ENCODE measurements at regions not wholly inside any gene's neighbourhood (a gene's known extent, or its start where the extent isn't known, plus 50 kb on each side); places are given as distances from the start of the nearest gene placed in this dataset.
"Not testable (repeated sequence)": the region's sequence is repeated elsewhere in the genome, so short reads cannot be mapped to it uniquely, and the experiment has no call there.

DNA sequence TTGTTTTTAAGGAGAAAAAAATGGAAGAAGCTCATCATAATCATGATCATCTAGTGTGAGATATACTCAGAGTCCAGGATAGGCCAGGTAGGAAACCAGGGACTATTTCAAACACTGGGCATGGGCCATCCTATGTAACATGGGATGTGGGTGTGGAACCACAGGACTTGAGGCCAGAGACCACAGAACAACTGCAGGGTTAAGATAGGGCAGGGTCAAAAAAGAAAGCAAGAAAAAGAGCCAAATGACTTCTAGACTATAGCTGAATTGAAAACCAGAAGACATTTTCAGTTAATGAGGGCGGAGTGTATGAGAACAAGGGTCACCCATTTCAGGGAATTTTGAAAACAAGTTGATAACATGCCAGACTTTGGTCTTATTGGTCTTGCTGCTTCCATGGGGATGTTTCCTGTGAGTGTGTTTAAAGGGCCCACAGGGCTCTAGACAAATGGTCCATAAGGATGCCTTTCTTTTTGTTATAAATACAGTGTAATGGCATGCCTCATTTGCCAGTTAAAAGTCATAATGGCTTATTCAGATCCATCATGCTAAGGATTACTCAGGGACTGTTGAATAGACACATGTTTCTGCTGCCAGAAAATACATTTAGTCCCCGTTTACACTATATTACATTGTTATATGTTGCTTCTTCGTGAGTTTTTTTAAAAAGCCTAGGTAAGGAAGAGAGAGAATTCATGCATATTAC, 182.0 kb upstream of the C21orf91 start:
- TF ChIP-seq, protein P1, sequence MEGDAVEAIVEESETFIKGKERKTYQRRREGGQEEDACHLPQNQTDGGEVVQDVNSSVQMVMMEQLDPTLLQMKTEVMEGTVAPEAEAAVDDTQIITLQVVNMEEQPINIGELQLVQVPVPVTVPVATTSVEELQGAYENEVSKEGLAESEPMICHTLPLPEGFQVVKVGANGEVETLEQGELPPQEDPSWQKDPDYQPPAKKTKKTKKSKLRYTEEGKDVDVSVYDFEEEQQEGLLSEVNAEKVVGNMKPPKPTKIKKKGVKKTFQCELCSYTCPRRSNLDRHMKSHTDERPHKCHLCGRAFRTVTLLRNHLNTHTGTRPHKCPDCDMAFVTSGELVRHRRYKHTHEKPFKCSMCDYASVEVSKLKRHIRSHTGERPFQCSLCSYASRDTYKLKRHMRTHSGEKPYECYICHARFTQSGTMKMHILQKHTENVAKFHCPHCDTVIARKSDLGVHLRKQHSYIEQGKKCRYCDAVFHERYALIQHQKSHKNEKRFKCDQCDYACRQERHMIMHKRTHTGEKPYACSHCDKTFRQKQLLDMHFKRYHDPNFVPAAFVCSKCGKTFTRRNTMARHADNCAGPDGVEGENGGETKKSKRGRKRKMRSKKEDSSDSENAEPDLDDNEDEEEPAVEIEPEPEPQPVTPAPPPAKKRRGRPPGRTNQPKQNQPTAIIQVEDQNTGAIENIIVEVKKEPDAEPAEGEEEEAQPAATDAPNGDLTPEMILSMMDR (IDR thresholded peaks at IDR 0.05), result no peak
- TF ChIP-seq EP300 (IDR thresholded peaks at IDR 0.05) (no peak), POLR2A (IDR thresholded peaks at IDR 0.05) (no peak), POLR2AphosphoS5 (IDR thresholded peaks at IDR 0.05) (no peak)
- Histone ChIP-seq H3K36me3 (no peaks in the 10 kb centered on the region), H3K9me3 (no peaks in the 10 kb centered on the region), H3K27ac (no peak overlapping the region), H3K27me3 (no peaks in the 10 kb centered on the region), H3K4me1 (no peaks in the 10 kb centered on the region), H3K4me3 (no peak overlapping the region)
- 48 to 70% methylated on average over 3 of the region's 3 CpGs for WGBS, 2 donors (ENCODE audit: low coverage in 1 of 2)
- ATAC-seq, result no peak

DNA sequence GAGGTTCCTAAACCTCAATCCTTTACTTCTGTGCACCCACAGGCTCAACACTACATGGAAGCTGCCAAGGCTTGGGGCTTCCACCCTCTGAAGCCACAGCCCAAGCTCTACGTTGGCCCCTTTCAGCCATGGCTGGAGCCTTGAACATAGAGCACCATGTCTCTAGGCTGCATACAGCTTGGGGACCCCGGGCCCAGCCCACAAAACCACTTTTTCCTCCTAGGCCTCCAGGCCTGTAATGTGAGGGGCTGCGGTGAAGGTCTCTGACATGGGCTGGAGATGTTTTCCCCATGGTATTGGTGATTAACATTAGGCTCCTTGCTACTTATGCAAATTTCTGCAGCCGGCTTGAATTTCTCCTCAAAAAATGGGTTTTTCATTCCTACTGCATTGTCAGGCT, 179.4 kb upstream of the C21orf91 start:
- not testable (repeated sequence) for H3K4me3 ChIP-seq, H3K4me1 ChIP-seq, H3K9me3 ChIP-seq, H3K27me3 ChIP-seq, H3K27ac ChIP-seq, H3K36me3 ChIP-seq, ATAC-seq
- WGBS, 2 donors (ENCODE audit: low coverage in 1 of 2), result 83 to 100% methylated on average over 1 to 2 of the region's 4 CpGs

DNA sequence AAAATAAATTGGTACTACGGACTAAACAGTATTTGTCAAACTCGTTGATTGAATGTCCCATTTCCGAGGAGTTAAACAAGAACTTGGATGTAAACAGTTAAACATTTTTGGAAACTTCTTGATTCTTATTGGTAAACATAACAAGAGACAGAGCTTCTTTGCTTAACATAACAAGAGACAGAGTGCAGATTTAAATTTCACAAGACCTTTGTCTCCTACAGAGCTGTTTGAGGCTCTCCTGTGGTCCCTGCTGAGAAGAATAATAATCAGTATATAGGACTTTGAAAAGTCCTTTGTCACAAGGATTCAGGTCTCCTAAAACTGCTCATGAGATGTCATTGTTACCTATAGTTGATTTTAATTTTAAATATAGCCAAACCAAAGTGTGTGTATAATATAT, 170.6 kb upstream of the C21orf91 start:
- Histone ChIP-seq H3K4me3 (no peak overlapping the region), H3K9me3 (peaks cover 0 to 11% (median 0%) of the 10 kb centered on the region in 3 donors), H3K36me3 (no peaks in the 10 kb centered on the region), H3K27me3 (no peaks in the 10 kb centered on the region), H3K4me1 (no peaks in the 10 kb centered on the region), H3K27ac (no peak overlapping the region)
- TF ChIP-seq, protein P1 (IDR thresholded peaks at IDR 0.05), result no peak
- TF ChIP-seq POLR2AphosphoS5 (IDR thresholded peaks at IDR 0.05), result no peak
- TF ChIP-seq EP300 (IDR thresholded peaks at IDR 0.05), result no peak
- TF ChIP-seq POLR2A (IDR thresholded peaks at IDR 0.05), result no peak
- WGBS, 2 donors (ENCODE audit: low coverage in 1 of 2), result 58 to 59% methylated on average over 3 of the region's 3 CpGs
- ATAC-seq, result no peak

DNA sequence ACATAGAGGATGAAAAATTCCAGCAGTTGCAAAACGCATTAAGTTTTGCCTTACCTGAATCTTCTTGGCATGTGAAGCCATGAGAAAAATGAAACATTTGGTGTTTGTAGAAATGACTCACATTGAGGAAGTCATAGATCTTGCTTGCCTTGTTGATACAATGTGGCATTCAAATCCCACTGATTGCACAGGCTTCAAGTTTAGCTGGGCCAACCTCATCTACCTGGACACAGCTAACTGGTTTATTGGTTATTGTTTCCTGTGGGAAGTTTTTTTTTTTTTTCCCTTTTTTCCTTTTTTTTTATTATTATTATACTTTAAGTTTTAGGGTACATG, 168.9 kb upstream of the C21orf91 start:
- peaks cover 0 to 6% (median 0%) of the 10 kb centered on the region in 3 donors for H3K9me3 ChIP-seq
- H3K27ac ChIP-seq, result no peak overlapping the region
- H3K4me3 ChIP-seq, result no peak overlapping the region
- ATAC-seq, result no peak
- H3K36me3 ChIP-seq, result no peaks in the 10 kb centered on the region
- no peaks in the 10 kb centered on the region for H3K4me1 ChIP-seq
- H3K27me3 ChIP-seq, result no peaks in the 10 kb centered on the region
- 18 to 50% methylated on average over 1 of the region's 1 CpG for WGBS, 2 donors (ENCODE audit: low coverage in 1 of 2)
- TF ChIP-seq, protein P1 (IDR thresholded peaks at IDR 0.05), result no peak
- TF ChIP-seq EP300 (IDR thresholded peaks at IDR 0.05), result no peak
- TF ChIP-seq POLR2AphosphoS5 (IDR thresholded peaks at IDR 0.05), result no peak
- TF ChIP-seq POLR2A (IDR thresholded peaks at IDR 0.05), result no peak

DNA sequence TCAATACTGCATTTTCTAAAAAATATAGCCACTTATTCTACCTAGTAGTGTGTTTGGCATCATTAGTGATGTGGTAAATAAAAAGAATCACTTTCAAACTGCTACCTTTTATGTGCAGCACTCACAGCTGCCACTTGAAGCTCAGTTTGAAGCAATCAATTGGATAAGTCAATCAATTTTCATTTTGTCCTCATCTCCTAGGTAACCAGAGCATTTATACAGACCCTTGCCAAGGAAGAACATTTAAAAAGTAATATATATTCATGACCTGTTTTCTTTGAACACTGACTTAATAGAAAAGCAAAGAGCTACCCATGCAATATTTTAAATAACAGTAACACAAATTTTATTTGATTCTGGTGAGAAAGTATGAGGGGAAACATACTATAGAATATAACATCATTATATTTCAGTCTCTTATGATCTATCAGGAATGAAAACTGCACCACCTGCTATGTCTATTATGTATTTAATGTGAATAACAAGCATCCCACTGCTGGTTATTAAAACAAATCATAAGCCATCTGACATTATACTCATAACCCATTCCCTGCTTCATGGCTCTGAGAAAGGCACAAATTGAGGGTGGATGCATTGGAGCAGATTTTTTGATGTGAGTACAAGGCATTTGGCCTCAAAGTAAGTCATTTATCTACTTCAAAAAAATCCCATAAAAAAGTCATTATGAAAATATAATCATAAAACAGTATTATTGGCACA, 168.4 kb upstream of the C21orf91 start:
- TF ChIP-seq POLR2A (IDR thresholded peaks at IDR 0.05), result no peak
- TF ChIP-seq, protein P1 (IDR thresholded peaks at IDR 0.05), result no peak
- TF ChIP-seq POLR2AphosphoS5 (IDR thresholded peaks at IDR 0.05), result no peak
- TF ChIP-seq EP300 (IDR thresholded peaks at IDR 0.05), result no peak
- Histone ChIP-seq H3K9me3 (peaks cover 0 to 6% (median 0%) of the 10 kb centered on the region in 3 donors), H3K4me3 (no peak overlapping the region), H3K27me3 (no peaks in the 10 kb centered on the region), H3K27ac (no peak overlapping the region), H3K4me1 (no peaks in the 10 kb centered on the region), H3K36me3 (no peaks in the 10 kb centered on the region)
- ATAC-seq, result no peak
